NAMALWA (cell line): ENCODE measurements at regions not wholly inside any gene's neighbourhood (a gene's known extent, or its start where the extent isn't known, plus 50 kb on each side); places are given as distances from the start of the nearest gene placed in this dataset.
A peak's percentile ranks its signal among the peaks of the same experiment; 100 is the strongest.
"Not testable (repeated sequence)": the region's sequence is repeated elsewhere in the genome, so short reads cannot be mapped to it uniquely, and the experiment has no call there.

Source experiments
- DNase-seq: peaks from one replicate; pipeline ENCODE4 v3.0.0-alpha.2; 2015; ENCODE audit warnings: low spot score

DNA sequence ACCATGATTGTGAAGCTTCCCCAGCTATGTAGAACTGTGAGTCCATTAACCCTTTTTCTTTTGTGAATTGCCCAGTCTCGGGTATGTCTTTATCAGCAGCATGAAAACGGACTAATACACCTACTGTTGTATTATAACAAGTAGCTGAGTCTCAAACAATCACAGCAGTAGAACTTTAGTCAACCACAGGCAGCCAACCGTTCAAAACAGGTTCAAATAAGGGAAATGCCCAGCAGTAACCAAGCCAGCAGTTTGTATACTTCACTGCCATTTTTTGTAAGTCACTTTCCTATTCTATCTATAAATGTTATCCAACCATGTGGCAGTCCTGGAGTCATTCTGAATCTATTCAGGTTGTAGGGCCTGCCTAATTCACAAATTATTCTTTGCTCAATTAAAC, 1560.6 kb upstream of the SLC39A10 start:
- no peak for DNase-seq

DNA sequence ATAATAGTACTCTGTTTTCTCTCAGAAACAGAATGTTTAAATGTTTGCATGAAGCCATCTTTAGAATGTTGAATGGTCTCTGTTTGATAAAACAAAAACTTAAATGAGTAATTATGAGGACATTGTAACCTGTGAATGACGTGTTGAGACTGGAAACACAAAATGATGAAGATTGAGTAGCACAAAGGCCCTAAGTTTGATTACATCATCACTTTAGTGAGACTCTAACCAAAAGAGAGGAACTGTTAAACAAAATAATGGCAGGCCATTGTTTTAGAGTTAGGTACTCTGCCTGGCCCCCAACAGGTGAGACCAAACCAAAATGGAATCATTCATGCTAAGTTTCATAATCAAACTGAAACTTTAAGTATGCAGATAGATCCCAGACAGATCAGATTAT, 1561.7 kb upstream of the SLC39A10 start:
- DNase-seq, result no peak

DNA sequence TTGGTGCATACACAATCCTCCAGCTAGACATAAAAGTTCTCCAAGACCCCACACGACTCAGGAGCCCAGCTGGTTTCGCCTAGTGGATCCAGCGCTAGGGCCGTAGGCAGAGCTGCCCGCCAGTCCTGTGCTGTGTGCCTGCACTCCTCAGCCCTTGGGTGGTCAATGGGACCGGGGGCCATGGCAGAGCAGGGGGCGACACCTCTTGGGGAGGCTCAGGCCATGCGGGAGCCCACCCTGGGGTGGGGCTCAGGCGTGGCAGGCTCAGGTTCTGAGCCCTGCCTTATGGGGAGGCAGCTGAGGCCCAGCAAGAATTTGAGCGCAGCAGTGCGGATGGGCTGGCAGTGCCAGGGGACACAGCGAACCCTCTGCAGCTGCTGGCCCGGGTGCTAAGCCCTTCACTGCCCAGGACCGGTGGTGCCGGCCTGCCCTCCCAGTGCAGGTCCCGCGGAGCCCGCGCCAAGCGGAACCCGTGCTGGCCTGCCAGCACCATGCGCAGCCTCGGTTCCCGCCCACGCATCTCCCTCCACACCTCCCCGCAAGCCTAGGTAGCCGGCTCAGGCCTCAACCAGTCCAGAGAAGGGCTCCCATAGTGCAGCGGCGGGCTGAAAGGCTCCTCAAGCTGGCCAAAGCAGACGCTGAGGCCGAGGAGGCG, 1566.6 kb upstream of the SLC39A10 start:
- no peak for DNase-seq

DNA sequence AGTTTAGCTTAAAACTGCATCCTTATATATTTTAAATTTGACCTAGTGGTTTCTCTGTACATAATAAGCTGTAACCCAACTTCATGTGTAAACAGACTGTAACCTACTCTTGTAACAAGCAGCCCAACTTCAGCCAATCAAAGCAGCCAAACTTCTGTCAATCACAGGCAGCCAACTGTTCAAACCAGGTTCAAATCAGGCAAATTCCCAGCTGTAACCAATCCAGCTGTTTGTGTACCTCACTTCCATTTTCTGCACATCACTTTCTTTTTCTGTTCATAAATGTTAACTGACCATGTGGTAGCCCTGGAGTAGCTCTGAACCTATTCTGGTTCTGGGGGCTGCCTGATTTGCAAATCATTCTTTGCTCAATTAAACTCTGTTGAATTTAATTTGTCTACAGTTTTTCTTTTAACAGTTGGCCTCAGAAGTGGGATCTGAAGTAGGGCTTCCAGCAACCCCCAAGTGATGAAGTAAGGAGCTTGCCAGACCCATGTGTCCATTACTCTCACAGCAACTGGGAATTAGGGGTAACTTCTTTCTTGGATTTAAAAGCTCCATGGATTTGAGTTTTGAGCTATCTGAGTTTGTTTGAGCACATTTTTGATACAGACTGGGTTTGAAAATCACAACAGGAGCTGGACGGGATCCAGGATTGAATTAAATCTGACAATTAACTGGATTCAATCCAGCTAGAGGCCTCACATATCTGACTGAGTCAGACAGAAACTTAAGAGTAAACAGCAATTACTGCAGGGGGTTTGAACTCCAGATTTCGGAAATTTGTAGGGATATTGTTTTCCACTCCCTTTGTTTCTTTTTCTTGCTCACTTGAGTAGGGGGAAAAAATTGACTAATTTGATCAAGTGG, 1569.7 kb upstream of the SLC39A10 start:
- DNase-seq, result no peak

DNA sequence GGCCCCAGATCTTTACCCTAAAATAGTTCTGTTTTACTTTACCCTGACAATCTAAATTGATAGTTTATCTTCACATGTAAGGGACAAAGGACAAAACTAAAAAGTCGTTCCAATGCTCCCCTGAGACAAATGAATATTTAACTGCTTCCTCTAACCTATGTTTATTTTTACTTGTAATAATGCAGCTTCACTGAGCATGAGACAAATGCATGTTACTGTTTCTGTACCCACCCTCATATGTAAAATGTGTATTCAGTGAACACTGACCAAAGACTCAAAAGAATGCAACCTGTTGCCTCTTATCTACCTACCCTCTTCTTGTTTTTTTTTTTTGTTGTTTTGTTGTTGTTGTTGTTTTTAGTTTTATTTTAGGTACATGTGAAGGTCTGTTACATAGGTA, 1570.9 kb upstream of the SLC39A10 start:
- no peak for DNase-seq

- no peak for DNase-seq
Measured at GRCh38 chr2:194079989-194080388, 1577.0 kb upstream of the SLC39A10 start.

GRCh38 chr2:194077366-194077765, 1579.7 kb upstream of the SLC39A10 start:
- DNase-seq, result no peak

GRCh38 chr2:194062401-194062800, 1594.6 kb upstream of the SLC39A10 start:
- DNase-seq, result no peak

GRCh38 chr2:194060269-194060668, 1596.8 kb upstream of the SLC39A10 start:
- DNase-seq, result peak; percentile 14

- no peak for DNase-seq
Measured at GRCh38 chr2:194054313-194054712, 1602.7 kb upstream of the SLC39A10 start.

DNA sequence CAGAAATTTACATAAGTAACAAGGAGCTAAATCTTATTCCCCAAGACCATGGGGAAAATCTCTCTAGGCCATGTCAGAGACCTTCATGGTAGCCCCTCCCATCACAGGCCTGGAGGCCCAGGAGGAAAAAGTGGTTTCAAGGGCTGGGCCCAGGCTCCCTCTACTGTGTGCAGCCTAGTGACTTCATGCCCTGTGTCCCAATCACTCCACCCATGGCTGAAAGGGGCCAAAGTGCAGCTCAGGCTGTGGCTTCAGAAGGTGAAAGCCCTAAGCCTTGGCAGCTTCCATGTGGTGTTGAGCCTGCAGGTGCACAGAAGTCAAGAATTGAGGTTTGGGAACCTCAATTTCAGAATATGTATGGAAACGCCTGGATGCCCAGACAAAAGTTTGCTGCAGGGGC, 1612.7 kb upstream of the SLC39A10 start:
- no peak for DNase-seq

DNA sequence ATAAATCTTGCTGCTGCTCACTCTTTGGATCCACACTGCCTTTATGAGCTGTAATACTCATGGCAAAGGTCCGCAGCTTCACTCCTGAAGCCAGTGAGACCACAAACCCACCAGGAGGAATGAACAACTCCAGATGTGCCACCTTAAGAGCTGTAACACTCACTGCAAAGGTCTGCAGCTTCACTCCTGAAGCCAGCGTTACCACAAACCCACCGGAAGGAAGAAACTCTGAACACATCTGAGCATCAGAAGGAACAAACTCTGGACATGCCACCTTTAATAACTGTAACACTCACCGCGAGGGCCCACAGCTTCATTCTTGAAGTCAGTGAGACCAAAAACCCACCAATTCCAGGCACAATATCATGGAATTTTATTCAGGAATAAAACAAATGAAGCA, 1635.9 kb upstream of the SLC39A10 start:
- DNase-seq, result not testable (repeated sequence)

DNA sequence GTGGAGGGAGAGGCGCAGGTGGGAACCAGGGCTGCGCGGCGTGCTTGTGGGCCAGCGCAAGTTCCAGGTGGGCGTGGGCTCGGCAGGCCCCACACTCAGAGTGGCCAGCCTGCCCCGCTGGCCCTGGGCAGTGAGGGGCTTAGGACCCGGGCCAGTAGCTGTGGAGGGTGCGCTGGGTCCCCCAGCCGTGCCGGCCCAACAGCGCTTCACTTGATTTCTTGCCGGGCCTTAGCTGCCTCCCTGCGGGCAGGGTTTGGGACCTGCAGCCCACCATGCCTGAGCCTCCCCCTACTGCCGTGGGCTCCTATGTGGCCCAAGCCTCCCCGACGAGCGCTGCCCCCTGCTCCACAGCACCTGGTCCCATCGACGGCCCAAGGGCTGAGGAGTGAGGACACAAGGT, 1636.9 kb upstream of the SLC39A10 start:
- DNase-seq, result no peak

- DNase-seq, result no peak
Measured at GRCh38 chr2:194015751-194016150, 1641.3 kb upstream of the SLC39A10 start.

GRCh38 chr2:194014639-194015038, 1642.4 kb upstream of the SLC39A10 start:
- DNase-seq, result no peak

DNA sequence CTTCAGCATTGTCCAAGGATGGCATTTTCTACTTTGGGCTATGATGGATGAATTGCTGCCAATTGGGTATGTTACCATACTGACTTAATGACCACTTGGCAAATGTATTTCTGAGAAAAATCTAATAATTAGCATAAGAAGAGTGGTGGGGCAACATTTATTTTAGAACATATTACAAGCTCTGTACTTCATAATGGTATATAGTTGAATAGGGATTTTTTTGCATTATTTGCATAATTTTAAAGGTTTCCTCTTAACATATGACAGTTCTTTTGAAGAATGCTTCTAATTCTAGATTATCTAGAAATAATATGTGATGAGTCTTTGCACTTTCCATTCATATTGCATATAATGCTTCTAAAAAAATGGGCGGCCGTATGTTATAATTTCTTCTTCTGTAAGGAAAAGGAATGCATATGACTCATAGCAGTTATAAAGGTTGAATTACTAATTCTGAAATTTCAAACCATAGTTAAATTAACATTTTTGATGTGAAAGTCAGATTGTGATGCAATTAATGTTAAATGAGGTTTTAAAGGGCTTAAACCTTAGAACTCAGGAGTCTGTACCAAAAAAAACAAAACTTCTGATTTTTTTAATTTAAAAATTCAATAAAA, 1652.3 kb upstream of the SLC39A10 start:
- no peak for DNase-seq

DNA sequence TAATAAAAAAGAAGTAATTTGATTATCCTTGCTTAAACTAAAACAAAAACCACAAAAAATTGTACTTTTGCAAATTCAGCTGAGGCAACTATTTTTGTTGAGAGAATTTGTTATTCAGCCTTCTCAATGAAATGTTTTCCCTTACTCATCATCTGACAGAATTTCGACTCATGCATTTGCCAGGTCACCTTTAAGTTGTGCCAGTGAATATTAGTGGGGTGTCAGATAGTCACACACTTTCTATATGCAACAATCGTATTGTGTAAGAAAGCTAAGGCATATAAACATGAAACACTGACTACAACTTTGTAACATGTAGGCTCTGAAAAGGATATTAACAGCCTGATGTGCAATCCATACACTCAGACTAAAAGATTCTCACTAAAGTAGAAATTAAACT, 1653.1 kb upstream of the SLC39A10 start:
- no peak for DNase-seq

DNA sequence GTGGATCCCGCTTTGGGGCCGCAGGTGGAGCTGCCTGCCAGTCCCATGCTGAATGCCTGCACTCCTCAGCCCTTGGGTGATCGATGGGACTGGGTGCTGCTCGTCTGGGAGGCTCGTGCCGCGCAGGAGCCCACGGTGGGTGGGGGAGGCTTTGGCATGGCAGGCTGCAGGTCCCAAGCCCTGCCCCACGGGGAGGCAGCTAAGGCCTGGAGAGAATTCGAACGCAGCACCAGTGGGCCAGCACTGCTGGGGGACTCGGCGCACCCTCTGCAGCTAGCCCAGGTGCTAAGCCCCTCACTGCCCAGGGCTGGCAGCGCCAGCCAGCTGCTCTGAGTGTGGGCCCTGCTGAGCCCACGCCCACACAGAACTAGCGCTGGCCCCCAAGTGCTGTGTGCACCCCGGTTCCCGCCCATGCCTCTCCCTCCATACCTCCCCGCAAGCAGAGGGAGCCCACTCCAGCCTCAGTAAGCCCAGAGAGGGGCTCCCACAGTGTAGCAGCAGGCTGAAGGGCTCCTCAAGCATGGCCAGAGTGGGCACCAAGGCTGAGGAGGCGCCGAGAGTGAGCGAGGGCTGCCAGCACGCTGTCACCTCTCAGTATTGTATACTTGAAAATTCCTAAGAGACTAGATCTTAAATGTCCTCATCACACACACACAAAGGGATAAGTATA, 1654.2 kb upstream of the SLC39A10 start:
- no peak for DNase-seq

GRCh38 chr2:193990868-193991267, 1666.2 kb upstream of the SLC39A10 start:
- DNase-seq, result no peak

DNA sequence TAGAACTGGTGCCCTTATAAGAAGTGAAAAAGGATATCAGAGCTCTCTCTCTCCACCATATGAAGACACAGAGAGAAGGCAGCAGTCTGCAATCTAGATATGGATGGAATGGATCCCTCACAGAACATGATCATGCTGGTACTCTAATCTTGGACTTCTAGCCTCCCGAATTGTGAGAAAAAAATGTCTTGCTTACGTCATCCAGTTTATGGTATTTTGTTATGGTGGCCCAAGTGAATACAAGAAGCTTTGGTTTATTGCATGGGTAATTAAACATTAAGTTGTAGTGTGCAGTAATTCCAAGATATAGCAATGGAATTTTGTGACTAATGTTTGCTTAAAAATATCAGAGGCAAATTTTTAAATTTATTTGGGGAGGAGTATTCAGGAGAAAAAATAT, 1667.4 kb upstream of the SLC39A10 start:
- DNase-seq, result no peak

DNA sequence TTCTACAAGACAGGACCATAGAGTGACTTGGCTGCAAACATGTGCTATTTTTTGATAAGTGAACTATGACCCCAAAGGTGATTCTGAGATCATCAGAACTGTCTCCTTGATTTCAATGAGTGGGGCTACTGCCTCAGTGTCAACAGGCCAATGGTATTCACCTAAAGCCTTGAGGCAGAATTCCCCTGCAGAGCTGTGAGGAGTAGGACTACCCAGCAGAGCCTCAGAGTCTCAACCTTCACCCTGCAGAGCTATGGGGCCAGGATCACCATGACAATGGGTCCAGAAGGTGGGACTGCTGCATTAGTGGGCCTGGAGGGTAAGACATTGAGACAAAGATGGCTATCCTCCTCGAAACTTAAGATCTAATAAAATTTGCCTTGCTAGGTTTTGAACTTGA, 1668.2 kb upstream of the SLC39A10 start:
- no peak for DNase-seq

GRCh38 chr2:193985272-193985671, 1671.8 kb upstream of the SLC39A10 start:
- no peak for DNase-seq

DNA sequence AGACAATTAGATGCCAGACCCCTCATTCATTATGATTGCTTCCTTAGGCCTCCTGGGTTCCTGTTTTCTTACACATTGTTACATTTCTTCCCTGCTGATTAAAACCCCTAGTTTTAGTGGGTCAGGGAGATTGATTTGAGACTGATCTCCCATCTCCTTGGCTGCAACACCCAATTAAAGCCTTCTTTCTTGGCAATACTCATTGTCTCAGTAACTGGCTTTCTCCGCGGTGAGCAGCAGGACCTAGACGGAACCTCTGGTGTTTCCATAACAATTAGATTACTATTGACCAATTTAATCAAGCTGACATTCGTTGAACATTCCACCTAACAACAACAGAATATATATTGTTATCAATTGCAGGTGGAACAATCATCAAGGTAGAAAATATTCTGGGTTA, 1676.4 kb upstream of the SLC39A10 start:
- no peak for DNase-seq
